Stomach (tissue), 4 donors: ENCODE measurements at regions not wholly inside any gene's neighbourhood (a gene's known extent, or its start where the extent isn't known, plus 50 kb on each side); places are given as distances from the start of the nearest gene placed in this dataset.

ENCODE experiments used
- CTCF ChIP-seq, 7 experiments: fragments of 450-650 bp in 4 of 7; fragments of 200-600 bp in 3 of 7; sonication (generic) in 3 of 7; IDR thresholded peaks; one replicate each; pipeline ENCODE4 v1.5.1; 2016 to 2019; ENCODE audit warnings: antibody characterized with exemption in 7 of 7, control low read depth in 2 of 7, mild to moderate bottlenecking in 1 of 7
- EP300 ChIP-seq: sonication (generic); formaldehyde crosslinking; IDR thresholded peaks from one replicate; pipeline ENCODE4 v1.6.1; 2017; ENCODE audit warnings: antibody characterized with exemption

GRCh38 chr4:166413356-166413755, 540.3 kb downstream of the TLL1 start:
- TF ChIP-seq CTCF (IDR thresholded peaks at IDR 0.05), result no peak
- no peak for TF ChIP-seq EP300
